ENCODE measurements at regions not wholly inside any gene's neighbourhood (a gene's known extent, or its start where the extent isn't known, plus 50 kb on each side); places are given as distances from the start of the nearest gene placed in this dataset.
"Not testable (repeated sequence)": the region's sequence is repeated elsewhere in the genome, so short reads cannot be mapped to it uniquely, and the experiment has no call there.

- no peak for DNase-seq (ENCODE audit: low spot score)
Observed at GRCh38 chr5:60488466-60489130, 211.4 kb downstream of the DEPDC1B start.

GRCh38 chr5:60487885-60488442, 212.0 kb downstream of the DEPDC1B start:
- DNase-seq (ENCODE audit: low spot score) = no peak

GRCh38 chr5:60487476-60487875, 212.5 kb downstream of the DEPDC1B start:
- no peak for DNase-seq (ENCODE audit: low spot score)

- DNase-seq (ENCODE audit: low spot score) = no peak
Observed at GRCh38 chr5:60485361-60485760, 214.6 kb downstream of the DEPDC1B start.

- DNase-seq (ENCODE audit: low spot score) = no peak
Observed at GRCh38 chr5:60483050-60483449, 216.9 kb downstream of the DEPDC1B start.

GRCh38 chr5:60482301-60482700, 217.7 kb downstream of the DEPDC1B start:
- DNase-seq (ENCODE audit: low spot score) = no peak

- DNase-seq (ENCODE audit: low spot score) = no peak
Observed at GRCh38 chr5:60479542-60479941, 220.4 kb downstream of the DEPDC1B start.

GRCh38 chr5:60477849-60478248, 222.1 kb downstream of the DEPDC1B start:
- DNase-seq (ENCODE audit: low spot score) = no peak

GRCh38 chr5:60473654-60474053, 226.3 kb downstream of the DEPDC1B start:
- DNase-seq (ENCODE audit: low spot score) = no peak

- DNase-seq (ENCODE audit: low spot score) = not testable (repeated sequence)
Observed at GRCh38 chr5:60473027-60473426, 226.9 kb downstream of the DEPDC1B start.

- no peak for DNase-seq (ENCODE audit: low spot score)
Observed at GRCh38 chr5:60470881-60471280, 229.1 kb downstream of the DEPDC1B start.

- DNase-seq (ENCODE audit: low spot score) = no peak
Observed at GRCh38 chr5:60469286-60469685, 230.7 kb downstream of the DEPDC1B start.

GRCh38 chr5:60463179-60463868, 236.6 kb downstream of the DEPDC1B start:
- no peak for DNase-seq (ENCODE audit: low spot score)

GRCh38 chr5:60458666-60459065, 241.3 kb downstream of the DEPDC1B start:
- DNase-seq (ENCODE audit: low spot score) = no peak

GRCh38 chr5:60457233-60457632, 242.7 kb downstream of the DEPDC1B start:
- no peak for DNase-seq (ENCODE audit: low spot score)

- DNase-seq (ENCODE audit: low spot score) = no peak
Observed at GRCh38 chr5:60455589-60455988, 244.4 kb downstream of the DEPDC1B start.

GRCh38 chr5:60454277-60454676, 245.7 kb downstream of the DEPDC1B start:
- DNase-seq (ENCODE audit: low spot score) = not testable (repeated sequence)

GRCh38 chr5:60453186-60453976, 246.6 kb downstream of the DEPDC1B start:
- no peak for DNase-seq (ENCODE audit: low spot score)

- no peak for DNase-seq (ENCODE audit: low spot score)
Observed at GRCh38 chr5:60448600-60448999, 251.4 kb downstream of the DEPDC1B start.

- DNase-seq (ENCODE audit: low spot score) = no peak
Observed at GRCh38 chr5:60447488-60447920, 252.5 kb downstream of the DEPDC1B start.

- DNase-seq (ENCODE audit: low spot score) = no peak
Observed at GRCh38 chr5:60446917-60447316, 253.0 kb downstream of the DEPDC1B start.

GRCh38 chr5:60445921-60446320, 254.0 kb downstream of the DEPDC1B start:
- no peak for DNase-seq (ENCODE audit: low spot score)

- DNase-seq (ENCODE audit: low spot score) = no peak
Observed at GRCh38 chr5:60445427-60445826, 254.5 kb downstream of the DEPDC1B start.

Data from putamen (tissue), 1 donor.